CD8-positive, alpha-beta memory T cell (primary cell): ENCODE measurements at regions not wholly inside any gene's neighbourhood (a gene's known extent, or its start where the extent isn't known, plus 50 kb on each side); places are given as distances from the start of the nearest gene placed in this dataset.

Source experiments
- CTCF ChIA-PET: fragments of 350-600 bp; sonication (Branson Sonifier 250); formaldehyde crosslinking; loops from one replicate; lab custom pipeline; 2021; ENCODE audit warnings: antibody characterized with exemption; lab: Charles Lee
- POLR2A ChIA-PET: fragments of 350-600 bp; sonication (Branson Sonifier 250); formaldehyde crosslinking; loops from one replicate; lab custom pipeline; 2021; ENCODE audit warnings: antibody characterized with exemption; lab: Charles Lee
- DNase-seq, 5 donors: peaks; one replicate each; pipeline versions ENCODE4 v3.0.0 to v3.0.0-alpha.2; 2020 to 2022; ENCODE audit warnings: mixed read lengths in 1 of 5
- H3K27ac ChIP-seq: one replicate; pipeline ENCODE4 v1.7.0; 2013; ENCODE audit warnings: low read depth, mild to moderate bottlenecking, low read length, moderate library complexity
- H3K27me3 ChIP-seq: 2 replicates; pipeline ENCODE4 v1.7.0; 2013; ENCODE audit warnings: low read length, mild to moderate bottlenecking; ENCODE audit not compliant: insufficient read depth, poor library complexity, severe bottlenecking
- H3K36me3 ChIP-seq: 2 replicates; pipeline ENCODE4 v1.7.0; 2013; ENCODE audit warnings: mild to moderate bottlenecking, low read length, moderate library complexity; ENCODE audit not compliant: insufficient read depth
- H3K4me1 ChIP-seq: 2 replicates; pipeline ENCODE4 v1.7.0; 2013; ENCODE audit warnings: mild to moderate bottlenecking, low read length, moderate library complexity; ENCODE audit not compliant: insufficient read depth
- H3K4me3 ChIP-seq: 2 replicates; pipeline ENCODE4 v1.7.0; 2013; ENCODE audit warnings: mild to moderate bottlenecking, low read length
- H3K9me3 ChIP-seq: 2 replicates; pipeline ENCODE4 v1.7.0; 2013; ENCODE audit warnings: mild to moderate bottlenecking, low read length
- H3K27ac Mint-ChIP-seq, 8 donors: one replicate each; pipeline ENCODE4 v1.8.0; 2020 to 2021; ENCODE audit warnings: mixed read lengths in 8 of 8, mild to moderate bottlenecking in 6 of 8, inconsistent platforms in 3 of 8, moderate library complexity in 3 of 8
- H3K27me3 Mint-ChIP-seq, 2 donors: one replicate each; pipeline ENCODE4 v1.8.0; 2020 to 2021; ENCODE audit warnings: mixed read lengths in 2 of 2, mild to moderate bottlenecking in 1 of 2, moderate library complexity in 1 of 2
- H3K36me3 Mint-ChIP-seq, 3 donors: one replicate each; pipeline ENCODE4 v1.8.0; 2020 to 2021; ENCODE audit warnings: mixed read lengths in 3 of 3, inconsistent platforms in 1 of 3, mild to moderate bottlenecking in 1 of 3
- H3K4me1 Mint-ChIP-seq, 3 donors: one replicate each; pipeline ENCODE4 v1.8.0; 2020 to 2021; ENCODE audit warnings: mixed read lengths in 3 of 3, inconsistent platforms in 1 of 3, mild to moderate bottlenecking in 1 of 3
- H3K4me3 Mint-ChIP-seq, 7 donors: one replicate each; pipeline ENCODE4 v1.8.0; 2020 to 2021; ENCODE audit warnings: mixed read lengths in 7 of 7, mild to moderate bottlenecking in 6 of 7, moderate library complexity in 4 of 7, inconsistent platforms in 2 of 7
- H3K9me3 Mint-ChIP-seq, 5 donors: one replicate each; pipeline ENCODE4 v1.8.0; 2020 to 2022; ENCODE audit warnings: mixed read lengths in 5 of 5, mild to moderate bottlenecking in 3 of 5, moderate library complexity in 2 of 5, inconsistent platforms in 1 of 5

- Mint-ChIP-seq H3K4me3 (no peak overlapping the region), H3K4me1 (peaks cover 14 to 26% (median 15%) of the 10 kb centered on the region in 3 donors), H3K9me3 (no peaks in the 10 kb centered on the region), H3K27ac (no peak overlapping the region), H3K36me3 (peaks cover 16 to 33% (median 20%) of the 10 kb centered on the region in 3 donors), H3K27me3 (no peaks in the 10 kb centered on the region)
- no peaks in the 10 kb centered on the region for H3K27me3 ChIP-seq
- DNase-seq = no peak
- no peak overlapping the region for H3K27ac ChIP-seq
- no peak overlapping the region for H3K4me3 ChIP-seq
- H3K9me3 ChIP-seq = no peaks in the 10 kb centered on the region
- ChIA-PET POLR2A (no interaction called here), CTCF (interaction anchor here (0.9 to 1.6 kb wide), 2 partner anchors 12 to 54 kb away, joined by 3 read pairs; no protein-coding TSS in a partner anchor)
- H3K36me3 ChIP-seq = no peaks in the 10 kb centered on the region
- H3K4me1 ChIP-seq = no peaks in the 10 kb centered on the region
Measured at GRCh38 chr21:28781602-28782276, 210.9 kb downstream of the LTN1 start.

GRCh38 chr21:28779914-28780313, 212.8 kb downstream of the LTN1 start:
- Mint-ChIP-seq H3K9me3 (no peaks in the 10 kb centered on the region), H3K4me3 (no peak overlapping the region), H3K27me3 (no peaks in the 10 kb centered on the region), H3K27ac (no peak overlapping the region), H3K4me1 (peaks cover 11 to 25% (median 13%) of the 10 kb centered on the region in 3 donors), H3K36me3 (peaks cover 13 to 33% (median 19%) of the 10 kb centered on the region in 3 donors)
- Histone ChIP-seq H3K9me3 (no peaks in the 10 kb centered on the region), H3K4me3 (no peak overlapping the region), H3K27me3 (no peaks in the 10 kb centered on the region), H3K36me3 (no peaks in the 10 kb centered on the region), H3K4me1 (no peaks in the 10 kb centered on the region), H3K27ac (no peak overlapping the region)
- ChIA-PET POLR2A (no interaction called here), CTCF (interaction anchor here (0.7 kb wide), 1 partner anchor 11 kb away, joined by 3 read pairs; no protein-coding TSS in a partner anchor)
- no peak for DNase-seq

- H3K27ac Mint-ChIP-seq = no peak overlapping the region
- DNase-seq = no peak
Measured at GRCh38 chr21:28776251-28776650, 216.4 kb downstream of the LTN1 start.

DNA sequence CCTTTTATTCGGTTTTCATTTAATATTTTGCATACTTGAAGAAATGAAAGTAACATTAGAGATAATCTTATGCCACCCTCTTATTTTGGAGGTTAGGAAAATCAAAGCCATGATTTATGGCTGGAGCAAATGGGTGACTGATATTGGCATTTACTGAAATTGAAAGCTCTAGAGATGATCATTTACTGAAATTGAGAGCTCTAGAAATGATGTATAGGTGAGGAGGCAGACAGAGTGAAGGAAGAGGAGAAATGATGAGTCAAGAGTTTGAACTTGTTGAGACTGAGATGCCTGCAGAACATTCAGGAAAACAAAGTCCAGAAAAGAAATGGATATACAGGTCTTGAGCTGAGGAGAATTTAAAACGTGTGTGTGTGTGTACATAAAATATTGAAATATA, 217.6 kb downstream of the LTN1 start:
- ChIA-PET POLR2A (no interaction called here), CTCF (no interaction called here)
- no peak for DNase-seq
- Histone ChIP-seq H3K27ac (no peak overlapping the region), H3K4me1 (no peaks in the 10 kb centered on the region), H3K27me3 (no peaks in the 10 kb centered on the region), H3K36me3 (no peaks in the 10 kb centered on the region), H3K9me3 (no peaks in the 10 kb centered on the region), H3K4me3 (no peak overlapping the region)
- Mint-ChIP-seq H3K9me3 (no peaks in the 10 kb centered on the region), H3K4me3 (no peak overlapping the region), H3K4me1 (peaks cover 9 to 30% (median 21%) of the 10 kb centered on the region in 3 donors), H3K36me3 (peaks cover 11 to 32% (median 20%) of the 10 kb centered on the region in 3 donors), H3K27me3 (no peaks in the 10 kb centered on the region), H3K27ac (no peak overlapping the region)

More at GRCh38 chr21:28776251-28776650, 216.4 kb downstream of the LTN1 start:
- Histone ChIP-seq H3K9me3 (no peaks in the 10 kb centered on the region), H3K4me3 (no peak overlapping the region), H3K27ac (no peak overlapping the region), H3K27me3 (no peaks in the 10 kb centered on the region), H3K36me3 (no peaks in the 10 kb centered on the region), H3K4me1 (no peaks in the 10 kb centered on the region)
- Mint-ChIP-seq H3K27me3 (no peaks in the 10 kb centered on the region), H3K36me3 (peaks cover 8 to 29% (median 16%) of the 10 kb centered on the region in 3 donors), H3K9me3 (no peaks in the 10 kb centered on the region), H3K4me1 (peaks cover 9 to 20% (median 19%) of the 10 kb centered on the region in 3 donors), H3K4me3 (no peak overlapping the region)
- POLR2A ChIA-PET = no interaction called here
- CTCF ChIA-PET = no interaction called here

DNA sequence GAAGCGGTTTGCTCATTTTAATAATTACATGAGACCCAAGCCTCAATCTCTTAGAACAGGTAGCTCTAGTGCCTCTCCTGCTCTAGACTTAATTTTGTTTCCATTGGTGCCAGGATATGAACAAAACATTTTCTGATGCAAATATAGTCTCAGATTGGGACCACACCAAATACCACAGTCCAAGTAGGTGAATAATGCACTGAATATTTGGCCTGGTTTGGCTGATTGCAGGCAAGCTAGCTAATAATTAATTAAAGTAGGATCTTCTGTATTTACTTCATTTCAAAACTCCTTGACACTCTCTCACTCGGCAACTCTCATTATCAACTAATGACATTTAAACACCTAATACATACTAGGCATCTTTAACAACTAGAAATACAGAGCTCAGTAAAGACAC, 219.6 kb downstream of the LTN1 start:
- no peaks in the 10 kb centered on the region for H3K9me3 Mint-ChIP-seq
- CTCF ChIA-PET = no interaction called here
- H3K27ac Mint-ChIP-seq = no peak overlapping the region
- no peaks in the 10 kb centered on the region for H3K27me3 ChIP-seq
- POLR2A ChIA-PET = no interaction called here
- no peaks in the 10 kb centered on the region for H3K4me1 ChIP-seq
- no peak overlapping the region for H3K4me3 Mint-ChIP-seq
- H3K4me3 ChIP-seq = no peak overlapping the region
- no peak for DNase-seq
- no peaks in the 10 kb centered on the region for H3K9me3 ChIP-seq
- H3K27ac ChIP-seq = no peak overlapping the region
- H3K4me1 Mint-ChIP-seq = peaks cover 9 to 31% (median 26%) of the 10 kb centered on the region in 3 donors
- H3K36me3 Mint-ChIP-seq = peaks cover 10 to 32% (median 18%) of the 10 kb centered on the region in 3 donors
- H3K27me3 Mint-ChIP-seq = no peaks in the 10 kb centered on the region
- no peaks in the 10 kb centered on the region for H3K36me3 ChIP-seq

- Mint-ChIP-seq H3K4me3 (no peak overlapping the region), H3K27ac (peak overlapping the region in 3 of 8 donors; percentile 4 to 52 (median 7)), H3K27me3 (no peaks in the 10 kb centered on the region), H3K36me3 (peaks cover 12 to 41% (median 25%) of the 10 kb centered on the region in 3 donors), H3K9me3 (peaks cover 0 to 4% (median 0%) of the 10 kb centered on the region in 5 donors), H3K4me1 (peaks cover 9 to 36% (median 31%) of the 10 kb centered on the region in 3 donors)
- ChIA-PET POLR2A (no interaction called here), CTCF (no interaction called here)
- H3K27ac ChIP-seq = no peak overlapping the region
- no peaks in the 10 kb centered on the region for H3K9me3 ChIP-seq
- no peak overlapping the region for H3K4me3 ChIP-seq
- no peaks in the 10 kb centered on the region for H3K36me3 ChIP-seq
- no peaks in the 10 kb centered on the region for H3K4me1 ChIP-seq
- DNase-seq = no peak
- H3K27me3 ChIP-seq = no peaks in the 10 kb centered on the region
Measured at GRCh38 chr21:28771790-28772501, 220.7 kb downstream of the LTN1 start.

DNA sequence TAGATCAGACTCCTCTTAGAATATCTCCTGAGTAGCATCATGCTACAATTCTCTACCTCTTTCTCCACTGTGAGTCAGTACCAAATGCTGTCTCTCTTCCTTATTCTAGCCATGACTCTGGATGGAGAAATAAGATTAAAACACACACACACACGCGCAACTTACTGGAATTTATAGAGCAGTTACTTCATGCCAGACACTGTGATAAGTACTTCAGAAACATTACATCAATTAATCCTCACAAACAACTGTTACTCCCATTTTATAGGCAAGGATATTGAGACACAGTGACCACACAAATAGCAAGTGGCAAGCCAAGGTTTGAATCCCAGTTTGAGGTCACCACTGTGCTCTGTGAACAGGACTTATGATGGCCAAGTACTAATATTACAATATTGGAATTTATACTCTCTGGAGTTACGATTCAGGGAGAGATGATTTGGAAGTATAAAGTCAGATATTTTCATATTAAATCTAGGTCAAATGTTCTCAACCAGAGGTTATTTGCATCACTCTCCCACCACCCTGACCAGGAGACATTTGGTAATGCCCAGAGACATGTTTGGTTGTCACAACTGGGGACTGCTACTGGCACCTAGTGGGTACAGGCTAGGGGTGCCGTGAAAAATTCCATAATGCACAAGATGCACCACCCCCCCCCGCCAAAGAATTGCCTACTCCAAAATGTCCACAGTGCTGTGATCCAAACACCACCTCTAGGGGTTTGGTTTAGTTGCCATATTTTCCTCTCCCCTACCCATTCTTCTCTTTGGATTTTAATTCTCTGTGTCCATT, 221.6 kb downstream of the LTN1 start:
- H3K4me3 ChIP-seq = no peak overlapping the region
- H3K36me3 Mint-ChIP-seq = peaks cover 9 to 45% (median 30%) of the 10 kb centered on the region in 3 donors
- H3K4me1 ChIP-seq = no peaks in the 10 kb centered on the region
- no peaks in the 10 kb centered on the region for H3K9me3 ChIP-seq
- H3K4me3 Mint-ChIP-seq = no peak overlapping the region
- no peaks in the 10 kb centered on the region for H3K36me3 ChIP-seq
- no peaks in the 10 kb centered on the region for H3K27me3 Mint-ChIP-seq
- peaks cover 6 to 33% (median 31%) of the 10 kb centered on the region in 3 donors for H3K4me1 Mint-ChIP-seq
- no peaks in the 10 kb centered on the region for H3K27me3 ChIP-seq
- POLR2A ChIA-PET = no interaction called here
- no peak overlapping the region for H3K27ac ChIP-seq
- peak overlapping the region in 2 of 8 donors; percentile 34 to 56 for H3K27ac Mint-ChIP-seq
- H3K9me3 Mint-ChIP-seq = peaks cover 0 to 11% (median 4%) of the 10 kb centered on the region in 5 donors
- no peak for DNase-seq
- CTCF ChIA-PET = no interaction called here
